PC-3 (cell line): ENCODE measurements at regions not wholly inside any gene's neighbourhood (a gene's known extent, or its start where the extent isn't known, plus 50 kb on each side); places are given as distances from the start of the nearest gene placed in this dataset.

Source experiments
- CTCF ChIP-seq: fragments of 300-600 bp; sonication (generic); conservative IDR thresholded peaks from 2 replicates; pipeline ENCODE4 v1.5.1; 2017; ENCODE audit warnings: antibody characterized with exemption, low read depth, mild to moderate bottlenecking, low read length
- EZH2 ChIP-seq: fragments of 300-600 bp; sonication (generic); IDR thresholded peaks from one replicate; pipeline ENCODE4 v1.6.1; 2017; ENCODE audit warnings: antibody characterized with exemption, mild to moderate bottlenecking, low read length; ENCODE audit not compliant: unreplicated experiment
- EZH2phosphoT487 ChIP-seq: fragments of 300-600 bp; sonication (generic); IDR thresholded peaks from 2 replicates; pipeline ENCODE4 v1.6.1; 2018; ENCODE audit warnings: mild to moderate bottlenecking, antibody characterized with exemption, low read length, borderline replicate concordance

DNA sequence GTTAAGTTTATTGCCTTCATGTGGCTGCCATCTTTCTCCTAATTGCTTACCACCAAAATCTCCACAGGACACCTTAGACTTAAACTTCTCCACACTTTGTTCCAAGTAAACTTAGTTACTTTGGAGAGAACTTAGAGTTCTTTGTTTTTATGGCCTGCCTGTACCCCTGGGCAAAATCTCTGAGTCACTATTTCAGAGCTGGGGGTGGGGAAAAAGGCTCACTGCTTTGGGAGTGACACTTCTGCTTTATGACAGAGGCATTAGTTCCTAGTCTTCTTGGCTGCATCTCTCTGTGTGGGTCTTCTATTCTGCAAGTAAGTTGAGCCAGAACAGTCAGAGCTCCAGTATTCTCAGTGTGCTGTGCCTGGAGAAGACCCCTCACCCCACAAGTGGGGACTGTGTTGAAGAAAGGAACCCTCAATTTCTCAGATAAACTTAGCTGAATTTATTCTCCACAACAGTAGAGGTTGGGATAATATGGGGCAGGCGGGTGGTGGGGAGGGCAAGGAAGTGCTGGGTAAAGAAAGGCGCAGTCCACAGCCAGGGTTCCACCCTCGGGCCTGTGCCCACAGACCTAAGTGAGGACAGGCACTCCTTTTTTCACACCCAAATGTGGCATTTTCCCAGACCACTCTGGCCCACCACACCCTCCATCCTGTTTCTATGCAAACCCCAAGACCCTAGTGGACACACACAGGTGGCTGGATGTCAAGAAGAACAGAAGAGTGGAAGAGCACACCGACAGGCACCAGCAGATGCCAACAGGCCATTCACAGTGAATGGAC is 636.6 kb upstream of the MAN1A1 start:
- TF ChIP-seq CTCF (no peak), EZH2 (no peak), EZH2phosphoT487 (no peak)
